Fibroblast of lung (primary cell): ENCODE measurements at regions not wholly inside any gene's neighbourhood (a gene's known extent, or its start where the extent isn't known, plus 50 kb on each side); places are given as distances from the start of the nearest gene placed in this dataset.

ENCODE experiments used
- DNase-seq, 2 donors: peaks; one replicate each; pipeline versions ENCODE4 v3.0.0 to v3.0.0-alpha.2; 2010; ENCODE audit warnings: low read depth in 2 of 2
- H2AFZ ChIP-seq: 2 replicates; pipeline ENCODE4 v1.5.1; 2012; ENCODE audit warnings: low read length, control low read depth, inconsistent platforms
- H3K27ac ChIP-seq: 2 replicates; pipeline ENCODE4 v1.5.1; 2011; ENCODE audit warnings: low read length, control low read depth; ENCODE audit not compliant: insufficient read depth
- H3K27me3 ChIP-seq: 2 replicates; pipeline ENCODE4 v1.5.1; 2011; ENCODE audit warnings: mild to moderate bottlenecking, low read length; ENCODE audit not compliant: control insufficient read depth, insufficient read depth
- H3K36me3 ChIP-seq: 2 replicates; pipeline ENCODE4 v1.5.1; 2011; ENCODE audit warnings: low read length; ENCODE audit not compliant: control insufficient read depth, insufficient read depth
- H3K4me1 ChIP-seq: 2 replicates; pipeline ENCODE4 v1.5.1; 2011; ENCODE audit warnings: low read length; ENCODE audit not compliant: control insufficient read depth, insufficient read depth; ENCODE audit errors: extremely low read depth
- H3K4me2 ChIP-seq: 2 replicates; pipeline ENCODE4 v1.5.1; 2011; ENCODE audit warnings: low read length, control low read depth; ENCODE audit not compliant: insufficient read depth; ENCODE audit errors: extremely low read depth
- H3K4me3 ChIP-seq, 4 experiments: fragments of 200-600 bp in 1 of 4; sonication (generic) in 1 of 4; replicated peaks in 1 of 4; 2 replicates each; pipeline ENCODE4 v1.5.1; 2011 to 2016; ENCODE audit warnings: low read length in 4 of 4, low read depth in 3 of 4, mild to moderate bottlenecking in 3 of 4, control low read depth in 2 of 4, inconsistent platforms in 1 of 4, mixed read lengths in 1 of 4; ENCODE audit not compliant: insufficient read depth in 1 of 4; ENCODE audit errors: control extremely low read depth in 1 of 4
- H3K79me2 ChIP-seq: 2 replicates; pipeline ENCODE4 v1.5.1; 2012; ENCODE audit warnings: mild to moderate bottlenecking, low read length, inconsistent platforms; ENCODE audit not compliant: control insufficient read depth, insufficient read depth
- H3K9ac ChIP-seq: 2 replicates; pipeline ENCODE4 v1.5.1; 2011; ENCODE audit warnings: mild to moderate bottlenecking, low read length, control low read depth; ENCODE audit not compliant: insufficient read depth
- H3K9me3 ChIP-seq: 2 replicates; pipeline ENCODE4 v1.5.1; 2012; ENCODE audit warnings: low read depth, low read length; ENCODE audit not compliant: control insufficient read depth, insufficient read depth
- H4K20me1 ChIP-seq: 2 replicates; pipeline ENCODE4 v1.5.1; 2011; ENCODE audit warnings: low read length; ENCODE audit not compliant: control insufficient read depth, insufficient read depth; ENCODE audit errors: extremely low read depth
- EZH2 ChIP-seq: IDR thresholded peaks from 2 replicates; pipeline ENCODE4 v1.5.1; 2012; ENCODE audit warnings: low read length, control low read depth, mild to moderate bottlenecking; ENCODE audit errors: missing control alignments
- TF ChIP-seq, protein P1 (sequence below), 2 donors: IDR thresholded peaks in 1 of 2; conservative IDR thresholded peaks in 1 of 2; 1 replicate in 1 of 2; 2 replicates in 1 of 2; pipeline ENCODE4 v1.5.1; 2011 to 2012; ENCODE audit warnings: low read length in 2 of 2, control low read depth in 1 of 2, inconsistent platforms in 1 of 2, low read depth in 1 of 2, mild to moderate bottlenecking in 1 of 2

DNA sequence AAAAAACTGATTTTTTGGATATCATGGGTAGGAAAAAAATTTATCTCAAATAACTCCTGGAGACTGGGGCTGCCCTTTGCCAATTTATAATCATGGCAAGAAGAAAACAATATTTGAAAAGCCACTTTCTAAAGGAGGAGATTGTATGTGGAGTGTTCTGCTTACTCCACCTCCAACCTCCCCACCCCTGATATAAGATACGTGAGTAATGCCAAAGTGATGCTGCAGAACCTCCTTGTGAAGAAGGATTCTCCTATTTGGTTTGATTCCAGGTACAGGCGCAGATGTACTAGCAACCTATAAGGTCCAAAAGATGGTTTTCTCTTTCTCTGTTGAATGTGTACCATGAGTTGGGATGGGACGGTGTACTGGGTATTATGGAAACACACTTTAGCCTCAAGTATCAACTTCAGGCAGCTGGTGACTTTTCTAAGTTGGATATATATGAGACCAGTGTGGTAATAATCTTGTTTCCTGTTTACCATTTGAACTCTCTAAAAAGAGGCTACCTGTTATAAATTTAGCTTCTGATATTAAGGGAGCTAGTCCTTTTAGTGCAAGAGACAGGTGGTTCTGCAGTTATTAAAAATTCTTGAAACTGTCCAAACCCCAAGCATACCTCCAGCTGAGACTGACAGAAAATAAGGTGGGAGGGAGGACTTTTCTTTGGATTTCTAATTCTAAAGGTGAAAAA, 724.0 kb upstream of the MIR17HG start:
- Histone ChIP-seq H3K9ac (no peak overlapping the region), H3K27me3 (no peaks in the 10 kb centered on the region), H3K36me3 (no peaks in the 10 kb centered on the region), H2AFZ (no peak overlapping the region), H3K9me3 (no peaks in the 10 kb centered on the region), H3K79me2 (no peaks in the 10 kb centered on the region), H3K27ac (no peak overlapping the region), H3K4me2 (no peak overlapping the region), H3K4me1 (no peaks in the 10 kb centered on the region), H3K4me3 (no peak overlapping the region), H4K20me1 (no peaks in the 10 kb centered on the region)
- DNase-seq = no peak
- TF ChIP-seq, protein P1, sequence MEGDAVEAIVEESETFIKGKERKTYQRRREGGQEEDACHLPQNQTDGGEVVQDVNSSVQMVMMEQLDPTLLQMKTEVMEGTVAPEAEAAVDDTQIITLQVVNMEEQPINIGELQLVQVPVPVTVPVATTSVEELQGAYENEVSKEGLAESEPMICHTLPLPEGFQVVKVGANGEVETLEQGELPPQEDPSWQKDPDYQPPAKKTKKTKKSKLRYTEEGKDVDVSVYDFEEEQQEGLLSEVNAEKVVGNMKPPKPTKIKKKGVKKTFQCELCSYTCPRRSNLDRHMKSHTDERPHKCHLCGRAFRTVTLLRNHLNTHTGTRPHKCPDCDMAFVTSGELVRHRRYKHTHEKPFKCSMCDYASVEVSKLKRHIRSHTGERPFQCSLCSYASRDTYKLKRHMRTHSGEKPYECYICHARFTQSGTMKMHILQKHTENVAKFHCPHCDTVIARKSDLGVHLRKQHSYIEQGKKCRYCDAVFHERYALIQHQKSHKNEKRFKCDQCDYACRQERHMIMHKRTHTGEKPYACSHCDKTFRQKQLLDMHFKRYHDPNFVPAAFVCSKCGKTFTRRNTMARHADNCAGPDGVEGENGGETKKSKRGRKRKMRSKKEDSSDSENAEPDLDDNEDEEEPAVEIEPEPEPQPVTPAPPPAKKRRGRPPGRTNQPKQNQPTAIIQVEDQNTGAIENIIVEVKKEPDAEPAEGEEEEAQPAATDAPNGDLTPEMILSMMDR (conservative IDR thresholded peaks at IDR 0.05 in 1 of 2, IDR thresholded peaks at IDR 0.05 in 1 of 2; ENCODE audit: low read depth in 1 of 2, low read length in 2 of 2) = no peak
- TF ChIP-seq EZH2 = no peak

GRCh38 chr13:90627813-90628212, 719.7 kb upstream of the MIR17HG start:
- Histone ChIP-seq H3K36me3 (no peaks in the 10 kb centered on the region), H3K4me2 (no peak overlapping the region), H3K27ac (no peak overlapping the region), H3K9ac (no peak overlapping the region), H4K20me1 (no peaks in the 10 kb centered on the region), H3K79me2 (no peaks in the 10 kb centered on the region), H2AFZ (no peak overlapping the region), H3K4me1 (no peaks in the 10 kb centered on the region), H3K9me3 (no peaks in the 10 kb centered on the region), H3K27me3 (no peaks in the 10 kb centered on the region), H3K4me3 (no peak overlapping the region)
- DNase-seq = no peak
- no peak for TF ChIP-seq EZH2
- TF ChIP-seq, protein P1 (conservative IDR thresholded peaks at IDR 0.05 in 1 of 2, IDR thresholded peaks at IDR 0.05 in 1 of 2; ENCODE audit: low read depth in 1 of 2, low read length in 2 of 2) = no peak

GRCh38 chr13:90628471-90628870, 719.0 kb upstream of the MIR17HG start:
- H3K27ac ChIP-seq = no peak overlapping the region
- DNase-seq = no peak
- no peaks in the 10 kb centered on the region for H4K20me1 ChIP-seq
- no peak for TF ChIP-seq EZH2
- TF ChIP-seq, protein P1 (conservative IDR thresholded peaks at IDR 0.05 in 1 of 2, IDR thresholded peaks at IDR 0.05 in 1 of 2; ENCODE audit: low read depth in 1 of 2, low read length in 2 of 2) = no peak
- no peaks in the 10 kb centered on the region for H3K9me3 ChIP-seq
- H3K9ac ChIP-seq = no peak overlapping the region
- H3K79me2 ChIP-seq = no peaks in the 10 kb centered on the region
- no peaks in the 10 kb centered on the region for H3K4me1 ChIP-seq
- no peak overlapping the region for H3K4me2 ChIP-seq
- H3K36me3 ChIP-seq = no peaks in the 10 kb centered on the region
- no peaks in the 10 kb centered on the region for H3K27me3 ChIP-seq
- H3K4me3 ChIP-seq = no peak overlapping the region
- H2AFZ ChIP-seq = no peak overlapping the region
